Lower lobe of right lung (tissue), 2 donors: ENCODE measurements at regions not wholly inside any gene's neighbourhood (a gene's known extent, or its start where the extent isn't known, plus 50 kb on each side); places are given as distances from the start of the nearest gene placed in this dataset.

ENCODE experiments used
- ATAC-seq, 2 donors: fragments of 200-7000 bp; cut with Tn5 transposase; one replicate each; pipeline ENCODE4 v1.9.1; 2020 to 2022; ENCODE audit warnings: mild to moderate bottlenecking in 2 of 2, moderate library complexity in 2 of 2
- DNase-seq: peaks from one replicate; pipeline ENCODE4 v3.0.0-alpha.2; 2020
- H3K27ac ChIP-seq: fragments of 200-600 bp; one replicate; pipeline ENCODE4 v1.8.0; 2022
- H3K27me3 ChIP-seq: fragments of 200-600 bp; one replicate; pipeline ENCODE4 v1.8.0; 2022; ENCODE audit warnings: low read depth
- H3K36me3 ChIP-seq: fragments of 200-600 bp; one replicate; pipeline ENCODE4 v1.8.0; 2022; ENCODE audit warnings: mild to moderate bottlenecking
- H3K4me1 ChIP-seq: fragments of 200-600 bp; one replicate; pipeline ENCODE4 v1.8.0; 2022
- H3K4me3 ChIP-seq: fragments of 200-600 bp; one replicate; pipeline ENCODE4 v1.8.0; 2022; ENCODE audit warnings: mild to moderate bottlenecking
- H3K9me3 ChIP-seq: fragments of 200-600 bp; one replicate; pipeline ENCODE4 v1.8.0; 2022
- CTCF ChIP-seq: fragments of 200-600 bp; IDR thresholded peaks from one replicate; pipeline ENCODE4 v1.8.0; 2022; ENCODE audit warnings: antibody characterized with exemption, mild to moderate bottlenecking
- intact Hi-C: fragments of 100-400 bp; cut with DNase I; formaldehyde crosslinking; loops from one replicate; pipeline ENCODE4 v1.11.0; 2022
- donor health status: DM: no; HTN: yes; CAD: no; lungs with severe emphysema.

- intact Hi-C loops: no loop called here
- Histone ChIP-seq H3K36me3 (no peaks in the 10 kb centered on the region), H3K27me3 (no peaks in the 10 kb centered on the region), H3K4me1 (no peaks in the 10 kb centered on the region), H3K27ac (no peak overlapping the region), H3K9me3 (no peaks in the 10 kb centered on the region), H3K4me3 (no peak overlapping the region)
- ATAC-seq (no peak), DNase-seq (no peak)
- TF ChIP-seq CTCF: no peak
Measured at GRCh38 chr11:113553915-113554314, 78.7 kb upstream of the DRD2 start.

GRCh38 chr11:113553235-113553634 is 78.0 kb upstream of the DRD2 start:
- H3K36me3 ChIP-seq: no peaks in the 10 kb centered on the region
- H3K4me3 ChIP-seq: no peak overlapping the region
- H3K4me1 ChIP-seq: no peaks in the 10 kb centered on the region
- peak in 1 of 2 donors; percentile 58 for ATAC-seq
- TF ChIP-seq CTCF: no peak
- intact Hi-C loops: no loop called here
- H3K27me3 ChIP-seq: no peaks in the 10 kb centered on the region
- H3K27ac ChIP-seq: no peak overlapping the region
- no peaks in the 10 kb centered on the region for H3K9me3 ChIP-seq
- DNase-seq: no peak

GRCh38 chr11:113552271-113552670 is 77.1 kb upstream of the DRD2 start:
- intact Hi-C loops: no loop called here
- H3K4me3 ChIP-seq: no peak overlapping the region
- ATAC-seq: no peak

GRCh38 chr11:113551645-113552044 is 76.4 kb upstream of the DRD2 start:
- H3K36me3 ChIP-seq: no peaks in the 10 kb centered on the region
- no peaks in the 10 kb centered on the region for H3K4me1 ChIP-seq
- peaks cover 6% of the 10 kb centered on the region for H3K27me3 ChIP-seq
- DNase-seq: no peak
- TF ChIP-seq CTCF: no peak
- H3K4me3 ChIP-seq: no peak overlapping the region
- intact Hi-C loops: no loop called here
- H3K27ac ChIP-seq: no peak overlapping the region
- no peaks in the 10 kb centered on the region for H3K9me3 ChIP-seq
- no peak for ATAC-seq

More at GRCh38 chr11:113552271-113552670, 77.1 kb upstream of the DRD2 start:
- H3K27me3 ChIP-seq: peaks cover 4% of the 10 kb centered on the region
- no peak for DNase-seq
- TF ChIP-seq CTCF: no peak
- H3K36me3 ChIP-seq: no peaks in the 10 kb centered on the region
- no peaks in the 10 kb centered on the region for H3K4me1 ChIP-seq
- no peaks in the 10 kb centered on the region for H3K9me3 ChIP-seq
- H3K27ac ChIP-seq: no peak overlapping the region

- H3K36me3 ChIP-seq: no peaks in the 10 kb centered on the region
- intact Hi-C loops: no loop called here
- no peak overlapping the region for H3K4me3 ChIP-seq
- no peak overlapping the region for H3K27ac ChIP-seq
- DNase-seq (peak; percentile 56), ATAC-seq (peak; percentile 78 to 80)
- no peaks in the 10 kb centered on the region for H3K9me3 ChIP-seq
- H3K27me3 ChIP-seq: peaks cover 6% of the 10 kb centered on the region
- H3K4me1 ChIP-seq: no peaks in the 10 kb centered on the region
- TF ChIP-seq CTCF: no peak
Measured at GRCh38 chr11:113549611-113550578, 74.7 kb upstream of the DRD2 start.
